IgD-negative memory B cell (primary cell): ENCODE measurements at regions not wholly inside any gene's neighbourhood (a gene's known extent, or its start where the extent isn't known, plus 50 kb on each side); places are given as distances from the start of the nearest gene placed in this dataset.
A peak's percentile ranks its signal among the peaks of the same experiment; 100 is the strongest.

Source experiments
- H3K27ac Mint-ChIP-seq, 3 donors: one replicate each; pipeline ENCODE4 v1.8.0; 2020 to 2022; ENCODE audit warnings: mild to moderate bottlenecking in 3 of 3, mixed read lengths in 3 of 3, moderate library complexity in 1 of 3
- H3K27me3 Mint-ChIP-seq: one replicate; pipeline ENCODE4 v1.8.0; 2021; ENCODE audit warnings: mixed read lengths
- H3K36me3 Mint-ChIP-seq: one replicate; pipeline ENCODE4 v1.8.0; 2020; ENCODE audit warnings: mild to moderate bottlenecking, mixed read lengths
- H3K4me1 Mint-ChIP-seq, 3 donors: one replicate each; pipeline ENCODE4 v1.8.0; 2020 to 2022; ENCODE audit warnings: mixed read lengths in 3 of 3, mild to moderate bottlenecking in 1 of 3
- H3K4me3 Mint-ChIP-seq, 4 donors: one replicate each; pipeline ENCODE4 v1.8.0; 2020 to 2022; ENCODE audit warnings: mild to moderate bottlenecking in 4 of 4, mixed read lengths in 4 of 4, moderate library complexity in 3 of 4
- H3K9me3 Mint-ChIP-seq, 3 donors: one replicate each; pipeline ENCODE4 v1.8.0; 2020 to 2021; ENCODE audit warnings: mixed read lengths in 3 of 3, mild to moderate bottlenecking in 1 of 3

DNA sequence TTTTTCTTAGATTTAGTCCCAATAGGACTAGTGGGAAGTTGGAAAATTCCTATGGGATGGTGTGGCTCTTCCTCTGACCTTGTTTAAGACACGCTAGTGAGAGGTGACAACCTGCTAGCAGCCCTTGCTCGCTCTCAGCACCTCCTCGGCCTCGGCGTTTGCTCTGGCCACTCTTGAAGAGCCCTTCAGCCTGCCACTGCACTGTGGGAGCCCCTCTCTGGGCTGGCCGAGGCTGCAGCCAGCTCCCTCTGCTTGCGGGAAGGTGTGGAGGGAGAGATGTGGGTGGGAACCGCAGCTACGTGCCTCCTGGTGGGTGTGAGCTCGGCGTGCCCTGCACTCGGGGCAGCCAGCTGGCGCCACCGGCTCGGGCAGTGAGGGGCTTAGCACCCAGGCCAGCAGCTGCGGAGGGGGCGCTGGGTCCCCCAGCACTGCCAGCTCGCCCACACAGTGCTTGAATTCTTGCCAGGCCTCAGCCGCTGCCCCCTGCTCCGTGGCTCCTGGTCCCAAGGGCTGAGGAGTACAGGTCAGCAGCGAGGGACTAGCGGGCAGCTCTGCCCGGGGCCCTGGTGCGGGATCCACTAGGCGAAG lies 254.5 kb upstream of the ANKRD55 start:
- Mint-ChIP-seq H3K27ac (no peak overlapping the region), H3K9me3 (peaks cover 2 to 4% (median 3%) of the 10 kb centered on the region in 3 donors), H3K4me1 (peaks cover 4 to 9% (median 6%) of the 10 kb centered on the region in 3 donors), H3K36me3 (peaks cover 4% of the 10 kb centered on the region), H3K4me3 (no peak overlapping the region), H3K27me3 (peaks cover 2% of the 10 kb centered on the region)

DNA sequence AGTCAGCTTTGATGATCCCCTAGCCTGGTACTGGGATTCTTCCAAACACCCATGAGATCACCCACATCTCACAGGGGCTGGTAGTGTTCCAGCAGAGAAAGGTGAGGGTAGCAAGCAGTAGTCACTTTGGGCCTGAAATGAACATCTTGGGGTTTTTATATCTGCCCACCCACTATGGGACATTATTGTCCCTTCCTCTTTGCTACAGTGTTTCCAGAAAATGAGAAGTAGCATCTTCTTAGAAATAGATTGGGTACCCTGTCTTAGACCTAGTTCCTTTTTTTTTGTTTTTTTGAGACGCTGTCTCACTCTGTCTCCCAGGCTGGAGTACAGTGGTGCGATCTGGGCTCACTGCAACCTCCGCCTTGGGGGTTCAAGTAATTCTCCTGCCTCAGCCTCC lies 249.2 kb upstream of the ANKRD55 start:
- H3K36me3 Mint-ChIP-seq, result peaks cover 4% of the 10 kb centered on the region
- no peaks in the 10 kb centered on the region for H3K27me3 Mint-ChIP-seq
- peaks cover 35 to 40% (median 37%) of the 10 kb centered on the region in 3 donors for H3K4me1 Mint-ChIP-seq
- peaks cover 2 to 4% (median 3%) of the 10 kb centered on the region in 3 donors for H3K9me3 Mint-ChIP-seq
- peak overlapping the region; percentile 89 to 98 (median 92) for H3K27ac Mint-ChIP-seq
- H3K4me3 Mint-ChIP-seq, result peak overlapping the region; percentile 87 to 97 (median 93)

DNA sequence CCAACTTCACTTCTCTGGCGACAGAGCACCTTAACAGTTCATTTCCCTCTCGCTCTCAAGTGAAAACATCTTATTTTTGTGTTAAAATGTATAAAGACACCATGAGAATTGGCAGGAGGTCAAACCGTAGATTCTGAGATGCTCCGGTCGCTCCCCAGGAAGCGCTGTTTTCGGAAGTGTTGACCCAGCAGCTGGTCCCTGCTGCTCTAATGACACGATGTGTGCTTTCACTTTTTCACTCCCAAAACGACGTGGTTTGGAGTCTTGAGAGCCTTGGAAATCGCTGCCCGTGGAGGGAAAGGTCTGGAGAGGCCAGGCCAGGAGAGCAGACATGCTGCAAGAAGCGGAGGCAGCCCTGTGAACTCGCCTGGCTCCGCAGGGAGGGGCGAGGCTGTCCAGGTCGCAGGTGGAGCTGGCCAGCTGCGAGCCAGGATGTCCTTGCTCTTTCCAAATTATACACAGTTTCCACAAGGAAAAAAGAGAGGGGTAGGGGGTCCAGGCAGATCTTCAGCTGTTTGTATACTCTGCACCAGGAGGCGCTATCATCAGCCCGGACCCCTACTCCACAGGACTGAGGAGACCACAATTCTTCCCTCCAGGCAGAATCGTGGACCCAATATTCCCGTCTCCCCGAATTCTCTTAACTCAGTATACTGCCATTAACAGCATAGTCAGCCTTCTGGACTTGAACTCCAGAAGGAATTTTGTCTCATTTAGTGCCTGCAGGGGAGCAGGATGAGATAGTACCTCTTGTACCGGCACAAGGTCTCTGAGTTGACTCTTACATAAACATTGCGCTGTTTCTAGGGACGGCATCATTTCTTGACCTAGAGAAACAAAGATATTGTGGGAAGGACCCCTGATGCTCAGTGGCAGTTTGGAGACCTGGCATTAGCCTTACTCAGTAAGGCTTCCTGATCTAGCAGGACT lies 248.6 kb upstream of the ANKRD55 start:
- Mint-ChIP-seq H3K4me1 (peaks cover 36 to 40% (median 36%) of the 10 kb centered on the region in 3 donors), H3K36me3 (peaks cover 4% of the 10 kb centered on the region), H3K27ac (peak overlapping the region; percentile 89 to 98 (median 92)), H3K27me3 (no peaks in the 10 kb centered on the region), H3K9me3 (peaks cover under 1 to 2% (median 1%) of the 10 kb centered on the region in 3 donors), H3K4me3 (peak overlapping the region; percentile 87 to 97 (median 93))

DNA sequence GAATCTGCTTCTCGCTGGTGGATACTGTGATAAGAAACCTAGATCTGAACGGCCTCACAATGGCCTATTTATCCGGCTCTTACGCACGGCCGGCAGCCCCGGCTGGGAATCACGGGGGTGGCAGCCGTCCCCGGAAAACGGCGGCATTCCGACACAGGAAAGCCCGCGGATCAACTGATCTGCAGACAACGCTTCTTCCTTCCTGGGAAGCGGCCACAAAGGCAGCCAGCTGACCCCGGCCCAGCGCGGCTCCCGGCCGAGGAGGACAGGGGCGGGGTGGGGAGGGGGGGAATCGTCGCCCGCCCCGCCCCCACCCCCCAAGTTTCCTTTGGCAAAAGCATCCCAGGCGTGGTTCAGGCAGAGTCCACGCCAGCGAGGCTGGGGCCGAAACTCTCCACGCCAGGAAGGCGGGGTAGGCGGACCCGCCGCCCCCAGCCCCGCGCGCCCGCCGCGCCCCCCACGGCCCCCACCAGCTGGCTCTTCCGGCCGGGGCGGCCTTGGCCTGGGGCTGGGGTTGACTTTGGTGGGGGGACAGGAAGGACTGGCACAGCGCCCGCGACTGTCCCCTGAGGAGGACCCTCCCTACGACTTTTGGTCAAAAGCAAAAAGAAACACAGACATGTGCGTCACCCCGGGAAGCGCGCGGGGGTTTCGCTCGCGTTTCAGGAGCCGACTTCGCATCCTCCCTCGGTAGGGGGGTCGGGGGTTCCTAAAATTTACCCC lies 247.7 kb upstream of the ANKRD55 start:
- Mint-ChIP-seq H3K27ac (peak overlapping the region; percentile 89 to 98 (median 92)), H3K4me3 (peak overlapping the region; percentile 87 to 97 (median 93)), H3K4me1 (peaks cover 37 to 45% (median 38%) of the 10 kb centered on the region in 3 donors), H3K36me3 (peaks cover 2% of the 10 kb centered on the region), H3K9me3 (no peaks in the 10 kb centered on the region), H3K27me3 (no peaks in the 10 kb centered on the region)

DNA sequence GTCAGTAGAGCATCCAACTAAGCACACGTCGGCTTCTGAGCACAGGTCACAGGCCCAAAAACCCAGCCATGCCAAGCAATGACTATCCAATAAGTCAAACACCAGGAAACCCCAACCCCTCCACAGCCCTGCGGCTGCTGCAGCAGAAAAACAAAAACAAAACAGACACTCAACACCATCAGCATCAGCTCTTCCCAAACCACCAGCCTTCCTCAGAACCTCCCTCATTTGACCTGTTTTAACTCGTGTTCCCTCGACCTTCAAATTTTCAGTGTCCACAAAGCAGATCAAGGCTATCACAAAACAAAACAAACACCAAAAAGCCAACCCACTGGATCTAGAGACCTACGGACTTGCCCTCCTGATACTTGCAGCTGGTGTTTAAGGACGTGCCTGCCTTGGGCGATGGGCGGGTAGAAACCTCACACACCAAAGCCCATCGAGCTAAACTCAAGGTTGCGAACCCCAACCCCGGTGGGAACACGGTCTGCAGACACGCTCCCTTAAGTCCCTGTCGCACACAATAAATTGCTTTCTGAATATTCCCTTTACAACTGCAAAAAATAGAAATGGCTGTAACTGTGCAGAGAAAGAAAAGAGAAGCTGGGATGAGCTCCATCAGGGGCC lies 247.1 kb upstream of the ANKRD55 start:
- Mint-ChIP-seq H3K4me3 (peak overlapping the region; percentile 83 to 96 (median 86)), H3K27ac (peak overlapping the region; percentile 89 to 95 (median 92)), H3K27me3 (no peaks in the 10 kb centered on the region), H3K36me3 (peaks cover 2% of the 10 kb centered on the region), H3K4me1 (peaks cover 38 to 45% (median 38%) of the 10 kb centered on the region in 3 donors), H3K9me3 (no peaks in the 10 kb centered on the region)

DNA sequence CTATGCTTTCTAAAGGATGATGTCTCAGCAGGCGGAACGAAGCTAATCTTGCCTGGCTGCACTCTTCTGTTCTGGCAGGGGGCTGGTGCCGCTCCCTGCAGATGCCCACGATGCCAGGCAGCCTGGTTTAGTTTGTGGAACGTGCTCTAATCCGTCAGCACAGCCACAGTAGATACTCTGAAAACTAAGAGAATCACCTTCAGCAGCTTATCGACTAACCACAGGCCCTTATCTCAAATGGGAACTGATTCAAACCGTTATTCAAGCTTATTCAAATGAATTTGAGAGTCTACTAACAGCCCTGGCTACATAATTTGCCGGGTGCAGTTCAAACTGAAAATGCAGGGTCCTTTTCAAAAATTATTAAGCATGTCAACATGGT lies 246.6 kb upstream of the ANKRD55 start:
- peaks cover 2% of the 10 kb centered on the region for H3K36me3 Mint-ChIP-seq
- no peaks in the 10 kb centered on the region for H3K27me3 Mint-ChIP-seq
- H3K27ac Mint-ChIP-seq, result peak overlapping the region; percentile 89 to 95 (median 92)
- H3K4me1 Mint-ChIP-seq, result peaks cover 38 to 45% (median 38%) of the 10 kb centered on the region in 3 donors
- peak overlapping the region; percentile 83 to 96 (median 86) for H3K4me3 Mint-ChIP-seq
- no peaks in the 10 kb centered on the region for H3K9me3 Mint-ChIP-seq

DNA sequence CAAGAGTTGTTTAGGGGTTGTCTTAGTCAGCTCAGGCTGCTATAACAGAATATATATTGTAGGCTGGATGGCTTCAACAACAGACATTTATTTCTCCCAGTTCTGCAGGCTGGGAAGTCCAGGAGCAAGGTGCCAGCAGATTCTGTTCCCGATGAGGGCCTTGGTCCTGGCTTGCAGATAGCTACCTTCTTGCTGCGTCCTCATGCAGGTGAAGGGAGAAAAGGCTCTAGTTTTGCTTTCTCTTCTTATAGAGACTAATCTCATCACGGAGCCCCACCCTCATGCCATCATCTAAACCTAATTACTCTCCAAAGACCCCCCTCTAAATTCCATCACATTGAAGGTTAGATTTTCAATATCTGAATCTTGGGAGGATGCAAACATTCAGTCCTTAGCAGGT lies 246.0 kb upstream of the ANKRD55 start:
- Mint-ChIP-seq H3K36me3 (peaks cover 2% of the 10 kb centered on the region), H3K27ac (peak overlapping the region; percentile 89 to 95 (median 92)), H3K4me3 (peak overlapping the region; percentile 83 to 96 (median 86)), H3K27me3 (no peaks in the 10 kb centered on the region), H3K9me3 (no peaks in the 10 kb centered on the region), H3K4me1 (peaks cover 38 to 44% (median 38%) of the 10 kb centered on the region in 3 donors)

DNA sequence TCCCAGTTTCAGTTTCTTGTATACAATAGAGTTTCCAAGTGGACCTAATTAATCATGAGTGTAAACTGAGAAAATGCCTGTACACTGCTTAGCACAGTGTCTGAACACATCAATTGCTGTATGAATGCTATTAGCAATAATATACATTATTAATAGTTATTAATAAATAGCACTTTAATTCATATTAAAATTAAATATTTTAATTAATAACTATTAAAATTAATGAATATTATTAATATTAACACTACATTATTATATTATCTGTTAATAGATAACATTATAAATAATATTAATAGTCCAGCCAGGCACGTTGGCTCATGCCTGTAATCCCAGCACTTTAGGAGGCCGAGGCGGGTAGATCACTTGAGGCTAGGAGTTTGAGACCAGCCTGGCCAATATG lies 244.9 kb upstream of the ANKRD55 start:
- H3K4me1 Mint-ChIP-seq, result peaks cover 38 to 43% (median 38%) of the 10 kb centered on the region in 3 donors
- peak overlapping the region in 1 of 4 donors; percentile 41 for H3K4me3 Mint-ChIP-seq
- H3K27ac Mint-ChIP-seq, result peak overlapping the region; percentile 31 to 65 (median 57)
- H3K27me3 Mint-ChIP-seq, result no peaks in the 10 kb centered on the region
- H3K9me3 Mint-ChIP-seq, result no peaks in the 10 kb centered on the region
- H3K36me3 Mint-ChIP-seq, result peaks cover 6% of the 10 kb centered on the region

DNA sequence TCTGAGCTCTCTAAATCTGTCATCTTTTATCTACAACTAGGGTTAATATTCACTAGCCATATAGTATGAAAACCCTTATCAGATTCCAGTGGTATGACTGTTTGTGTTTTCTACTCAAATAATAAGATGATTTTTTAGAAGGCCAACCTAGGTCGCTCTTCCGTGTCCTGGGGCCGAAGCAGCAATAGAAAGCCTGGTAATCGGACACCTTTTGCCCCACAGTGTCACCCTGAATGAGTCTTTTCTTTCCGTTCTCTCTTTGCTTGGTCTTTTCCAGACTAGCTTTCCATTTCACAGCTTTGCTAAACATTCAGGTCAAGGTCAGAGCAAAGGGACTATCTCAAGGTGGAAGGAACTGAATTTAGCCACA lies 243.3 kb upstream of the ANKRD55 start:
- H3K4me3 Mint-ChIP-seq, result peak overlapping the region in 1 of 4 donors; percentile 10
- peak overlapping the region in 1 of 3 donors; percentile 2 for H3K27ac Mint-ChIP-seq
- no peaks in the 10 kb centered on the region for H3K27me3 Mint-ChIP-seq
- no peaks in the 10 kb centered on the region for H3K9me3 Mint-ChIP-seq
- H3K4me1 Mint-ChIP-seq, result peaks cover 23 to 29% (median 23%) of the 10 kb centered on the region in 3 donors
- H3K36me3 Mint-ChIP-seq, result peaks cover 4% of the 10 kb centered on the region

DNA sequence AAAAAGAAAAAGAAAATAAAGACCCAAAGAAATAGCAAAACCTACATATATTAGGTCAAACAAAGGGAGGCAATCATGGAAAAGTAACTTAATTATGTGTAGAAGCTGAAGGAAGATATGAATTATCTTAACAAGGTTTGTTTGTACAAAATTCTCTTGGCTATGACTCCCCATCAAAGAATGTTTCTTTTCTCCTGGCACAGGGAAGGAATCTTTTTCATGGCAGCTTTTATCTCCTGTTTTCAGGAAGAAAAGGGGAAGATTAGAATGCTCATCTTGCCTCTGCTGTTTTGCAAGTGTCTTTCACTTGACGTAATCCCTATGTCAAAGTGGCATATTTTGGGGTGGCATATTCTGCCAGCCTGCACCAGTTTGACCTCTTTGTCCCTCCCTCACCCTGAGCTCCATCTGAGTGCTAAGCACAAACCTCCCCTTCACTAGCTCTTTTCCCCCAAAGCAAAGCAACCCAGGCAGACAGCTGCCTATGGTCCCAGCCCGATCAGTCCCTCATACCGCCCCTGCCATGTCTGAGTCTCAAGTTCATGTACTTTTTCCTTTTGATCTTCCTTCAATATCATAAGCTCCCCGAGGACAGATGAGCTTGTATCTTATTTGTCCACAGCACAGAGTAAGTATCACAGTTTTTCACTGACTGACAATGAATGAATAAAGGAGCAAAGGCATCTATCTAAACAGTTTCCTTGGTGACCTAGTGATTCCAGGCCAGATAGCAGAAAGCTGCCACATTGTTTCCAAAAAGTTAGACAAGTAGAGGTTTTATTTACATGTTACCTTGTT lies 242.8 kb upstream of the ANKRD55 start:
- no peaks in the 10 kb centered on the region for H3K9me3 Mint-ChIP-seq
- H3K36me3 Mint-ChIP-seq, result peaks cover 4% of the 10 kb centered on the region
- H3K4me1 Mint-ChIP-seq, result peaks cover 19 to 26% (median 20%) of the 10 kb centered on the region in 3 donors
- peaks cover 2% of the 10 kb centered on the region for H3K27me3 Mint-ChIP-seq
- peak overlapping the region in 2 of 4 donors; percentile 6 to 10 for H3K4me3 Mint-ChIP-seq
- peak overlapping the region in 2 of 3 donors; percentile 2 to 39 for H3K27ac Mint-ChIP-seq

DNA sequence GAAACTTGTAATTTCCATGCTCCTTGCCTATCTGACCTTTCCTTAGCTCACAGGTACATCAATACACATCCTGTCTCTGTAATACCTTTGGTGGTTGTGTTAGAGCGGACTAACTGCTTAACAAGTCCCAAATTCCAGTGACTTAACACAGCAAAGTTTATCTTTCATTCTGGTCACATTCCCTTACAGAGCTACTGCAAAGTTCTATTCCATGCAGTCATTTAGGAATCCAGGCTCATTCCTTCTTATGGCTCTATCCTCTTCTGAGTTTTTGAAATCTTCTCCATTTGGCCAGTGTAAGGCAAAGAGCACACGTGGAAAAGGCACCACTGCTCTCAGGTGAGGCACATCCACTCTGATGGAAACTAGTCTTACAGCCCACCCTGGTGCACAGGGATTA lies 238.6 kb upstream of the ANKRD55 start:
- Mint-ChIP-seq H3K27me3 (peaks cover 3% of the 10 kb centered on the region), H3K4me3 (no peak overlapping the region), H3K4me1 (peaks cover 5 to 15% (median 13%) of the 10 kb centered on the region in 3 donors), H3K9me3 (peaks cover 0 to 1% (median 0%) of the 10 kb centered on the region in 3 donors), H3K27ac (no peak overlapping the region), H3K36me3 (peaks cover 6% of the 10 kb centered on the region)

DNA sequence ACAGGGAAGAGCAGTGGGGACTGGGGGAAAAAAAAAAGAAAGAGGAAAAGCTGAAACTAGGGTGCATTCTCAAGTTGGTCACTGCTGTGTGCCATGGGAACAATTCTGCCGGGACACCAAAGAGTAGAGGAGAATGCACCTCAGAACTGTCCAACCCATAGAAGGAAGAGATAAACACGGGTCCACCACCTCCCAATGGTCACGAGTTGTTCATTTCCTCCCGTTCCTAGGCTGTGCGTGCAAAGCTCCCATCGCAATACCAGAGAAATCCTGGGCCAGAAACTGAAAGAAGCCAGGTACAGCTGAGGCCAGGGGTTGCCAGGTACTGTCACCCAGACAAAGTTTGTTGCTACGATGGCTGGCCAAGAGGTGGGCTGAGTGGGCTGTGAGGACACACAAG lies 236.9 kb upstream of the ANKRD55 start:
- Mint-ChIP-seq H3K27ac (peak overlapping the region in 1 of 3 donors; percentile 6), H3K4me3 (no peak overlapping the region), H3K36me3 (peaks cover 6% of the 10 kb centered on the region)

DNA sequence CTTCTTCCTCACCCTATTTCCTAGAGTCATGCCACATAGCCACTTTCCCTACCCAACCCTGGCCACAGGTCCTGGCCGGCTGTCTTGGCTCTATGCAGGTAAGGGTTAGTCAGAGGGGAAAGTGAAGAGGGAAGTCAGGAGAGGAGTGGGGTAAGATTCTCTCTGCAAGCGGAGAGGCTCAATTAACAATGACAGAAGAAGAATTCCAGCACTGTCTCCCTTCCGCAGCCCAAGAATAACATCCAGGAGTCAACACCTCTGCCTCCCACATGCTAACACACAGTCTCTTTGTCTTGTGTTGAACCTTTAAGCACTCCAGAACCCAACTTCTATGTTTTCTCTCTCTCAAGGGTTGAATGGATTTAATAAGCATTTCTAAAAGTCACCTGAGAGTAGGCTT lies 235.1 kb upstream of the ANKRD55 start:
- no peak overlapping the region for H3K27ac Mint-ChIP-seq
- peaks cover 1% of the 10 kb centered on the region for H3K36me3 Mint-ChIP-seq
- H3K4me1 Mint-ChIP-seq, result peaks cover 9 to 28% (median 27%) of the 10 kb centered on the region in 3 donors
- no peak overlapping the region for H3K4me3 Mint-ChIP-seq
- H3K9me3 Mint-ChIP-seq, result peaks cover 0 to 1% (median 0%) of the 10 kb centered on the region in 3 donors
- H3K27me3 Mint-ChIP-seq, result peaks cover 3% of the 10 kb centered on the region

More for the DNA sequence above, 236.9 kb upstream of the ANKRD55 start:
- Mint-ChIP-seq H3K9me3 (peaks cover 0 to 1% (median 0%) of the 10 kb centered on the region in 3 donors), H3K27me3 (peaks cover 3% of the 10 kb centered on the region), H3K4me1 (peaks cover 7 to 23% (median 21%) of the 10 kb centered on the region in 3 donors)
